ENCODE measurements at regions not wholly inside any gene's neighbourhood (a gene's known extent, or its start where the extent isn't known, plus 50 kb on each side); places are given as distances from the start of the nearest gene placed in this dataset.

DNA sequence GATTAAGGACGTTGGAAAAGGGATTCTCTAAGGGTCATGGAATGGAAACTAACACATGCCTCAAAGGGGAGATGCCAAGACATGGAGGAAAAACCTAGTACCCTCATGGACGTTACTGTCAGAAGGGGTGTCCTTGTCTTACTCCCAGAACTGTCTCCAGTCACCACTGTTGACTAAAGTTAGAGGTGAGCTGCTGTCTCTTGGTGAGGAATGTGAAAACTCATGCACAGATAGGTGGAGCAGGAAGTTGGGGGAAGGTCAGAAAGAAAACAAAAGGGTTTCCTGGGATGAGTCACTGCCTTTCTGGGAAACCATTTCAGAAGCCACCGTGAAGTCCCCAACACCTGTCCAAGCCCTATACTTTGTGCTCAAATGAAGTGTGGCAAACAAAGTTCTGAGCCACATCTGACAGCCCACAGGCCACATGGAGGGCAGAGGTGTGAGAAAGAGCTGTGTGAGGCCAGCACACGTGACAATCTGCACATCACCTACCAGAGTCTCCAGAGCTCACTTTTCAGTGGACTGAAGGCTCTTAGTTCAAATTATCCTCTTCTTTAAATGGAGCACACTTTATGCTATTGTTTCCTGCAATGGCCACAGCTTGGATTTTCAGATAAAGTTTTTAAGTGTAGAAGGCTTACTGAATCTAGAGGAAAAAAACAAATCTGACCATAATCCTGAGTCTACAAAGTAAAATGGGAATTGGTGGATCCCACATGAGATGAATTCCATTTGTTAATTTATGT is 92.9 kb upstream of the EGLN3 start:
- no peak for DNase-seq (ENCODE audit: low read depth)

DNA sequence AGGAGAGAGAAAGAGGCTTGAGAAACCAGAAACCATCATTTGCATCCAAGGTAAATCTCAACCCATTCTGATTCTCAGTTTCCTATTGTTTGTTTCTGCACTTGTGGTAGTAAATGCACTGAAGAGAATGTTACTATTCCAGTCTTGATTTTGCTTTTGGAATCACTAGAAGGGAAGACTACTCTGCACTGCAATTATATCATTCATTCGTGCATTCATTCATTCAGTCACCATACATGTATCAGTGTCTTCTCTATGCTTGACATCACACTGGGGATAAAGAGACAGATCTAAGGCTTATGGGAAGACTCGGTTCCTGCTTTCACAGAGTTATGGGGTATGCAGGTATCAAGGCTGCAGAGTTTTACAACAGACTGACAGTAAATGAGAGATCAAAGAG is 90.3 kb upstream of the EGLN3 start:
- no peak for DNase-seq (ENCODE audit: low read depth)

- DNase-seq (ENCODE audit: low read depth): no peak
These were observed 89.9 kb upstream of the EGLN3 start for GRCh38 chr14:34040766-34041165.

GRCh38 chr14:34039428-34040047 is 88.7 kb upstream of the EGLN3 start:
- no peak for DNase-seq (ENCODE audit: low read depth)

- no peak for DNase-seq (ENCODE audit: low read depth)
These were observed 87.6 kb upstream of the EGLN3 start for GRCh38 chr14:34038358-34039057.

DNA sequence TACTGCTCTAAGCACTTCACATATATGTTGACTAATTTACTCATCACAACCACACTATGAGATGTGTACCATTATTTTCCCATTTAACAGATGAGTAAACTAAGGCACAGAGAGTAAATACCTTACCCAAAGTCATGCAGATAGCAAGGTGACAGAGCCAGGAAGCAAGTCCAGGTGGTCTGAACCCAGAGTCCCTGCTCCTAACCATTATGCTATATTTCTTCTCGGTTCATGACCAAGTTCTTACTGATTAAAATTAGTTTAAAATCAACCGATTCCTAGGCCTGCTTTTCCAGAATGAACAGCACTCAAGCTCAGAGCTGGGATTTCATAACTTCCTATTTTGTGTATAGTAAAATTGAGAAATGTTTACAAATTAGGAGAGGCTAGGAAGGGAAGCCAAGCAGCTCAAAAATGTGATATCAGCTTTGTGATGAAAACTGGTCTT is 85.5 kb upstream of the EGLN3 start:
- no peak for DNase-seq (ENCODE audit: low read depth)

DNA sequence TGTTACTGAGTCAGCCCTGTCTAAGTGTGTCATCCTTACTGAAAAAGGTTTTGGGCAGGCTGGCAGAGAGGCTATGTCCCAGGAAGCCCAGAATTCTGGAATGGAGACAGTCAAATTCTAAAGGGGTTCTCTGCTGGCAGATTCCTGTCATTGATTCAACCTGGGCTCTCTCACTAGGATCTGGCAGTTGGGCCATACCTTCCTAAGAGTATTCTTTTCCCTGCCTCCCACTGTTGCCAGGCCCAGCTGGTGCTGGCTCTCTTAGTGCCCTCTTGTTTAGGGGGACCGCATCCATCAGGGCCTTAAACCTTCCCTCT is 85.0 kb upstream of the EGLN3 start:
- no peak for DNase-seq (ENCODE audit: low read depth)

- no peak for DNase-seq (ENCODE audit: low read depth)
These were observed 84.5 kb upstream of the EGLN3 start for GRCh38 chr14:34035177-34035933.

- DNase-seq (ENCODE audit: low read depth): no peak
These were observed 83.7 kb upstream of the EGLN3 start for GRCh38 chr14:34034447-34035176.

DNA sequence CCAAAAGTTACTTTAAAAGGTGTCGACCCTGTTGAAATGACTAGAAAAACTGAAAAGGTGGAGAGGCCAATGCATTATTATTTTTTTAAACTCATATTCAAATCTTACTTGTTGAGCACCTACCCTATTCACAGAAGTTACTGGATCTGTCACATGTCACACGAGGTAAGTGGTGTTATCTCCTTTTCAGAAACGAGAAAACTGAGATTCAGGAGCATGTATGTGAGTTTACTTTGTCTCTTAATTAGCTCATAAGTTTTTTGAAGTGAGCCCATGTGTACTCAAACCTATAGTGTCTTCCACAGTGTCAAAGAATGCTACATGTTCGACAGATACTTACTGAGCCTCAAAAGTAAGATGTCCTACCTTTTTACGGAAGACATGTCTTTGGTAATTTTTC is 81.8 kb upstream of the EGLN3 start:
- DNase-seq (ENCODE audit: low read depth): no peak

DNA sequence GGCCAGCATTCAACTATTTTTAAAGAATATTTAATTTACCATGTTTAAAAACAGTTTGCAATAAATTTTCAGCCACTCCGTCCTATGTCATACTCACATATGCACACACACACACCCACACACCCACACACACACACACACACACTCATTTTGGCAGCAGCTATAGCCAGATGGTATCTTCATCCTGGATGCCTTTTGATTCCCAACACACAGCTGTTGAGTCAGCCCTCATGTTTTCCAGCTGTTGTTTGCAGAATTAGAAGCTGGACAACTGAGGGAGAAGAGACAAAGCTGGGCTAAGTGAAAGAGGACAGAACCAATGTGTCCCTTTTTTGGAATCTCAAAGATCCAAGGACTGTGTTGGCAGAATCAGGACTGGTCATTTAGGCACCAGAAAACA is 80.0 kb upstream of the EGLN3 start:
- DNase-seq (ENCODE audit: low read depth): peak; percentile 86

- peak; percentile 86 for DNase-seq (ENCODE audit: low read depth)
These were observed 79.1 kb upstream of the EGLN3 start for GRCh38 chr14:34029921-34030334.

- no peak for DNase-seq (ENCODE audit: low read depth)
These were observed 77.2 kb upstream of the EGLN3 start for GRCh38 chr14:34027990-34028495.

DNA sequence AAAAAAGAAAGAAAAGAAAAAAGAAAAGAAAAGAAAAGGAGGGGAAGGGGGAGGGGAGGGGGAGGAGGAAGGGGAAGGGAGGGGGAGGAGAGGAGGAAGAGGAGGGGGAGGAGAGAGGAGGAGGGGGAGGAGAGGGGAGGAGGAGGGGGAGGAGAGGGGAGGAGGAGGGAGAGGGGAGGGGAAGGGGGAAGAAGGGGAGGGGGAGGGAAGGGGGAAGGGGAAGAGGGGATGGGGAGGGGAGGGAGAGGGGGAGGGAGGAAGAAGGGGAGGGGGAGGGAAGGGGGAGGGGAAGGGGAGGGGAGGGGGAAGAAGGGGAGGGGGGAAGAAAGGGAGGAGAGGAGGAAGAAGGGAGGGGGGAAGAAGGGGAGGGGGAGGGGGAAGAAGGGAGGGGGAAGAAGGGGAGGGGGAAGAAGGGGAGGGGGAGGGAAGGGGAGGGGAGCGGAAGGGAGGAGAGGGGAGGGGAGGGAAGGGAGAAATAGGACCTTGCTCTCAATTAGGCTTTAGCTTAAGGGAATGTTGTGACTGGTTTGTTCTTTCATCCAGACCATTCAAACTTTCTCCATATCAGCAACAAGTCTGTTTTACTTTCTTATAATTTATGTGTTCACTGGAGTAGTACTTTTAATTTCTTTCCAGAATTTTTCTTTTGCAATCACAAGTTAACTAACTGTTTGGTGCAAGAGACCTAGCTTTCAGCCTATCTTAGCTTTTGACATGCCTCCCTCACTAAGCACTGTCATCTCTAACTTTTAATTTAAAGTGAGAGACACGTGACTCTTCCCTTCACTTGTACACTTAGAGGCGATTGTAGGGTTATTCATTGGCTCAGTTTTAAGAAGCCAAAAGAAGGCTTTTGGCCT is 76.5 kb upstream of the EGLN3 start:
- no peak for DNase-seq (ENCODE audit: low read depth)

DNA sequence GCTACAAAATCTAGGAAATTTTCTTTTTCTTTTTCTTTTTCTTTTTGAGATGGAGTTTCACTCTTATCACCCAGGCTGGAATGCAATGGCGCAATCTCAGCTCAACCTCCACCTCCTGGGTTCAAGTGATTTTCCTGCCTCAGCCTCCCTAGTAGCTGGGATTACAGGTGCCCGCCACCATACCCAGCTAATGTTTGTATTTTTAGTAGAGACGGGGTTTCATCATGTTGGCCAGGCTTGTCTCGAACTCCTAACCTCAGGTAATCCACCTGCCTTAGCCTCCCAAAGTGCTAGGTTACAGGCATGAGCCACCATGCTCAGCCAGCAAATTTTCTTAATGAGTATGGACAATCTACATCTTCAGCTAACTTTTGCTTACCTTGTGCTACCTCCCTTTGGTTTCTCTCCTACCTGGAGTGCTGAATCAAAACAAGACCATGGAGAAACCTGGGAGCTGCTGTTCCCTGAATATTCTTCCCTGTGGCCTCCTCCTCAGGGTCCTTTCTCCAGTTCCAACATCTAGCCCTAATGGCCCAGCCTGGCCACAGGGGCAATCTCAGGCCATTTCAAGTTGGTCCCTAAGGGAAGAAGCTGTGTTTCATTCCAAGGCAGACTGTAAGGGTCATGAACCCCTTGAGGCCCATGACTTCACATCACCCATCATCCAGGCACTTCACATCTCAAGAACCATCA is 74.6 kb upstream of the EGLN3 start:
- no peak for DNase-seq (ENCODE audit: low read depth)

DNA sequence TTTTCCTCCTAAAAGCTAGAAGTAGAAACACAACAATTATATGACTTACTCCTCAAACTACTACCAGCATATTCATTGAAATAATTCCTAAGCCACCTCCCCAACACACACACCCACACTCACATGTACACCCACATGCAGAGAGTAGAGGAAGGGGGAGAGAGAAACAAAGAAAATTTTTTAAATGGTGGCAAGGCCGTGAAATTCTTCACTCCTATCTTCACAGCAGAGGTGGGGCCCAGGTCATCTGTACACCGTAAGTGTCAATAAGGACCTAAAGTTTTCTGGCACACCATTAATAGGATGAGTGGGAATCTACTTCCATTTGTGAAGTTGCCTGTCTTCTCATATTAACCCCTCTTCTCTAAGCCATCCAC is 73.9 kb upstream of the EGLN3 start:
- no peak for DNase-seq (ENCODE audit: low read depth)

DNA sequence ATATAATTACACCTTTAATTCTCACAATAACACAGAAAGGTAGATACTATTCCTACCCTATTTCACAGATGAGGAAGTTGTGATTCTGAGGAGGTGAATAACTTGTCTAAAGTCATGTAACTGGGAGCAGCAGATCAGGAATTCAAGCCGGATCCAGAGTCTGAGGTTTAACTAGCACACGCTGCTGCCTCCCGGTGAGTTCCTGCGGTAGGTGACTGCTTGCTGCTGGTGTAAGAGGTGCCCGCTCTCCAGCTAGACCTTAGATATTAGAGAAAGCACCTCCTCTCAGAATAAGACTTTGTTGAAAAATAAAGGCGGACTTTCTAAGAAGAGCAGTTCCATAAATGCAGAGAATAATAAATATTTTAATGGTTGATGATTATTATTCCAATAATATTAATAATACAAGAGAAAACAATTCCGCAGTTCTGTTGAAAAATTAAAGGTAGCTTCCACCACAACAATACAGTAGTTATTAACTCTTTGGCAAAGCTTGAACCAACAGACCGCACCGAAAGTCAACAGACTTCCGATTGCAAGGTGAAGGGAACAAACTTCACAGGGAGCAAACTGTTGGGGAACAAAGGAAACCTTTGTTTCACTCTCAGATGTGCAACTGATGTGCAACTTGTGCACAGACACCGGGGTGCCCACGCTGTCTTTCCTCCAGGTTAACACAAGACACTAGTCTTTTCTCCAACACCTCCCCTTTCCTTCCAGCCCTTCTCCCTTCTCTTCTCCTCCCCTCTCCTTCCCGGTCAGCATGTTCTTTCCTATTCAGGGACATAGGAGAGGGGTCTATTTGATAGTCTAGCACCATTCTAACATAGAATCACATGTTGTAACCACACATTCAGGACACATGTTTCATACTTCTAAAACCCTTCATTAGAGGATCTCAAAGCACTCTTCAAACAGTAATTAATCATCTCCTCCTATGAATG is 73.2 kb upstream of the EGLN3 start:
- no peak for DNase-seq (ENCODE audit: low read depth)

- no peak for DNase-seq (ENCODE audit: low read depth)
These were observed 70.2 kb upstream of the EGLN3 start for GRCh38 chr14:34021096-34021495.

- no peak for DNase-seq (ENCODE audit: low read depth)
These were observed 69.1 kb upstream of the EGLN3 start for GRCh38 chr14:34020014-34020413.

Data from forelimb muscle (tissue), 1 donor.